ENCODE measurements at regions not wholly inside any gene's neighbourhood (a gene's known extent, or its start where the extent isn't known, plus 50 kb on each side); places are given as distances from the start of the nearest gene placed in this dataset.
"Not testable (repeated sequence)": the region's sequence is repeated elsewhere in the genome, so short reads cannot be mapped to it uniquely, and the experiment has no call there.

DNA sequence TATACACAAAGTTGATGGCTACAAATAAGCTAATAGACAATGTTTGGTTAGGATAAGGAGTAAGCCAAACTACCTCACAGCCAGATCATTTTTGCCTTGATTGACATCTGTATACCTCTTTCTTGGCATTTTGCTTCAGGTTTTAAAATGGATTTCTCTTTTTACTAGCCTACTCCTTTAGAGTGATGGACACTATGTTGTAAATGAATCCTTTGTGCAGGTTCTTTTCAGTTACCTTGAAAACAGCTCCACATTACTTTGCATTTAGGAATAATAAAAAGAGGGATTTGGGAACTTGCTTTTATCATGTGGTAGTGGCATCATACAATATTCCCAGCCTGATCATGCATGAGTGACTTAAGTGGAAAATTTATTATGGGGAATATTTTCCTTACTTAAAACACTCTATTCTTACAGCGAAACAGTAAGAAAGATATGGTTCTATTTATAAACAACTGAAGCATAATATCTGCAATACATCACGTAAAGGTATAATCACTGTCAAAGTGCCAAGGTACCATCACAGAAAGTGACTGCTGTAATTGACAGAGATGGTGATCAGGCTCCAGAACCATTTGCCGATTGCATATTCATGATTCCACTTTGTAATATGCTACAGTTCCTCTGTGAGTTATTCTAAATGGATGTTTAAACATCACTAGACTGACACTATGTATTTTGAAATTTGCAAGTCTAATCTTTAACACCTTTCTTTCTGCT, 327.0 kb downstream of the DMRTA1 start:
- DNase-seq = no peak
- Mint-ChIP-seq H3K4me3 (no peak overlapping the region), H3K36me3 (ENCODE audit: low read depth) (no peaks in the 10 kb centered on the region), H3K27me3 (ENCODE audit: low read depth) (no peaks in the 10 kb centered on the region), H3K27ac (no peak overlapping the region), H3K9me3 (ENCODE audit: insufficient read depth) (peaks cover 13% of the 10 kb centered on the region), H3K4me1 (ENCODE audit: low read depth) (no peaks in the 10 kb centered on the region)
- no peak for ATAC-seq
- CTCF ChIA-PET = no interaction called here
- POLR2A ChIA-PET = no interaction called here

DNA sequence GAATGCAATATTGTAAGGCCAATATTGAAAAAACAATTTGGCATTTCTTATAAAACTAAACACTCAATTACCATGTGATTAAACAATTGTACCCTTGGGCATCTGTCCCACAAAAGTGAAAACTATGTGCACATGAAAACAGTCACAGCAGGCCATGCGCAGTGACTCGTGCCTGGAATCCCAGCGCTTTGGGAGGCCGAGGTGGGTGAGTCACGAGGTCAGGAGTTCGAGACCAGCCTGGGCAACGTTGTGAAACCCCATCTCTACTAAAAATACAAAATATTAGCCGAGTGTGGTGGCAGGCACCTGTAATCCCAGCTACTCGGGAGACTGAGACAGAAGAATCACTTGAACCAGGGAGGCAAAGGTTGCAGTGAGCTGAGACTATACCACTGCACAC, 343.7 kb downstream of the DMRTA1 start:
- POLR2A ChIA-PET = no interaction called here
- no peak for ATAC-seq
- no peaks in the 10 kb centered on the region for H3K27me3 Mint-ChIP-seq (ENCODE audit: low read depth)
- CTCF ChIA-PET = no interaction called here
- no peaks in the 10 kb centered on the region for H3K36me3 Mint-ChIP-seq (ENCODE audit: low read depth)
- no peaks in the 10 kb centered on the region for H3K9me3 Mint-ChIP-seq (ENCODE audit: insufficient read depth)
- H3K4me1 Mint-ChIP-seq (ENCODE audit: low read depth) = no peaks in the 10 kb centered on the region
- DNase-seq = no peak
- H3K27ac Mint-ChIP-seq = no peak overlapping the region
- H3K4me3 Mint-ChIP-seq = no peak overlapping the region

DNA sequence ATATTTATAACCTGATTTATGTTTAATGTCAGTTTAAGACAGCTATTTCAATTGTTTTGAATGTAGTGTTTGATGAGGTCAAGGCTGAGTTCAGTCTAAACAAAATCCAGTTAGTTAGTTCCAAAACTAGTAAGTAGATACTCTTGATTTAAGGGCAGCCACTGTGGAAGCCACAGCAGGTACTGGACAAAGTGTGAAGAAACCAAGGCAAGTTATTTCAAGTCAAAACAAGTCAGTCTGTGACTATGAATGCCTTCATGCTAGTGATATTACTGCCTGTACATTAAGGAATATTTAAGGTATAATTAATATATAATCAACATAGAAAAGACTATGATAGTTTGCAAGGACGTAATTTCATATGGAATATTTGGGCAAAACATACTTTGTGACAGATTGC, 362.3 kb downstream of the DMRTA1 start:
- Mint-ChIP-seq H3K27me3 (ENCODE audit: low read depth) (no peaks in the 10 kb centered on the region), H3K27ac (no peak overlapping the region), H3K9me3 (ENCODE audit: insufficient read depth) (peaks cover 5% of the 10 kb centered on the region), H3K4me3 (no peak overlapping the region), H3K4me1 (ENCODE audit: low read depth) (no peaks in the 10 kb centered on the region), H3K36me3 (ENCODE audit: low read depth) (no peaks in the 10 kb centered on the region)
- POLR2A ChIA-PET = no interaction called here
- DNase-seq (no peak), ATAC-seq (no peak)
- CTCF ChIA-PET = no interaction called here

DNA sequence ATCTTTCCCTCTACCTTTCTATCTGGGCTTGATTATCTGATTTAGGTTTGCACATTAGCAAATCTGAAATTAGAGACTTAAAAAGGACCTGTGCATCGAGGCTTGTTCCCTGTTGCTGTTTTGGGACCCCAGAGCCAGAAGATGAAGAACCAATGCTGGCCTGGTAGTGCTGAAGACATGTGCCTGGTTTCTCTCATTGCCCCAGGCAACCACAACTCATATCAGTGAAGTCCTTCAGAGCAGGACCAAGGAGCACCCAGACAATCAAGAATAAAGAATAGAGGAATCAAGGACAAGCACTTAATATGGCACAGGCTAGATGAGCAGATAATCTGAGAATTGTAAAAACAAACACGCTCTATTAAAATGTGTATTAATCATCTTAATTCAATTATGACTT, 362.7 kb downstream of the DMRTA1 start:
- ChIA-PET POLR2A (no interaction called here), CTCF (no interaction called here)
- Mint-ChIP-seq H3K36me3 (ENCODE audit: low read depth) (no peaks in the 10 kb centered on the region), H3K4me1 (ENCODE audit: low read depth) (no peaks in the 10 kb centered on the region), H3K27me3 (ENCODE audit: low read depth) (no peaks in the 10 kb centered on the region), H3K4me3 (no peak overlapping the region), H3K27ac (no peak overlapping the region), H3K9me3 (ENCODE audit: insufficient read depth) (peaks cover 5% of the 10 kb centered on the region)
- DNase-seq (no peak), ATAC-seq (no peak)

DNA sequence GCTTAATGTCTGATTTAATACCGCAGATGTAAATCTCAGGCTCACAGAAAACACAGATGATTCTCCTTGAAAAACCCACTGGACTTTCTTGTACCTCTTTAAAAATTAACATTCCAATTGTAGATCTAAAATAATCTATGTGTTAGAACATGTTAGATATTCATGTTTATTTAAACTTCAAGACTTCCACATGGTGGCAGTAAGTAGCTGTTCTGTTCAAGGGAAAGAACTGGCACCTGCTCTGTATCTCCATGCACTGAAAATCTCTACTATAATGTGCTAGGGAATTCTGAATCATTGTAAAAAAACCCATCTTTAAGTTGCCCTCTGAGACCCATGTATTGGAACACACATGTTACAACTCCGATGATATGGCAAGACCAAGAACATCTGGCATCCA, 366.9 kb downstream of the DMRTA1 start:
- H3K27me3 Mint-ChIP-seq (ENCODE audit: low read depth) = no peaks in the 10 kb centered on the region
- H3K4me1 Mint-ChIP-seq (ENCODE audit: low read depth) = no peaks in the 10 kb centered on the region
- H3K27ac Mint-ChIP-seq = no peak overlapping the region
- no peak for DNase-seq
- no peak overlapping the region for H3K4me3 Mint-ChIP-seq
- no peak for ATAC-seq
- ChIA-PET POLR2A (no interaction called here), CTCF (interaction anchor here (1.0 kb wide), 1 partner anchor 137 kb away, joined by 3 read pairs; no protein-coding TSS in a partner anchor)
- H3K36me3 Mint-ChIP-seq (ENCODE audit: low read depth) = no peaks in the 10 kb centered on the region
- H3K9me3 Mint-ChIP-seq (ENCODE audit: insufficient read depth) = peaks cover 9% of the 10 kb centered on the region

DNA sequence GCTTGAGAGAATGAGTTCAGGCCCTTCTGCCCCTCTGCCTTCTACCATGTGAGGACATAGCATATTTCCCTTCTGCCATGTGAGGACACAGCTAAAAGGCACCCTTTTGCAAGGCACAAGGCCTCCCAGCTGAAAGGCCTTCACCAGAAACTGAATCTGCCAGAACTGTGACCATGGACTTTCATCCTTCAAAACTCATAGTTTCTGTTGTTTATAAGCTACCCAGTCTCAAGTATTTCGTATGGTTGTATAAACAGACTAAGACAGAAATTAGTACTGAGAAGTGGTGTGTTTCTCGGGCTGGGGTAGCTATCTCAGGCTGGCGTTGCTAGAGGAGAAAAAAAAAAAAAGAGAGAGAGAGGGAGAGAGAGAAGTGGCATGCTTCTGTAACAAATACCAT, 368.6 kb downstream of the DMRTA1 start:
- ChIA-PET POLR2A (no interaction called here), CTCF (no interaction called here)
- H3K27me3 Mint-ChIP-seq (ENCODE audit: low read depth) = no peaks in the 10 kb centered on the region
- ATAC-seq = no peak
- H3K4me3 Mint-ChIP-seq = no peak overlapping the region
- DNase-seq = no peak
- H3K36me3 Mint-ChIP-seq (ENCODE audit: low read depth) = no peaks in the 10 kb centered on the region
- peaks cover 9% of the 10 kb centered on the region for H3K9me3 Mint-ChIP-seq (ENCODE audit: insufficient read depth)
- H3K4me1 Mint-ChIP-seq (ENCODE audit: low read depth) = no peaks in the 10 kb centered on the region
- no peak overlapping the region for H3K27ac Mint-ChIP-seq

DNA sequence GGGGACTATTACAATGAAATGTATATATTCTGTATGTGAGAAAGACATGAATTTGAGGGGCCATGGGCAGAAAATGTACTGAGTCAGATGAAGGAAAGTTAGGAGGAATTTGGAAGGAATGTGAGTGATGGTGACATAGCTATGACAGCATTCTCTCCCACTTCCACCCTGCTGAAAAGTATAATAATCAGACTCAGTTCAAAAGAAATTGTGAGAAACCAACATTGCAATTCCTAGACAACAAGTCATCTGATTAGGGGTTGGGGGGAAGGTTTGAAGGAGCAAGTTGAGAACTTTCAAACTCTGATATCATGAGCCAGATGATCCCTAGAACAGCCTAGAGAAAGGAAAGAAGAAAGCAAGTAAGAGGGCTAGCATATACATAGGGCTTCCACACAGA, 370.6 kb downstream of the DMRTA1 start:
- Mint-ChIP-seq H3K27me3 (ENCODE audit: low read depth) (no peaks in the 10 kb centered on the region), H3K36me3 (ENCODE audit: low read depth) (no peaks in the 10 kb centered on the region), H3K9me3 (ENCODE audit: insufficient read depth) (peaks cover 9% of the 10 kb centered on the region), H3K4me1 (ENCODE audit: low read depth) (no peaks in the 10 kb centered on the region), H3K4me3 (no peak overlapping the region), H3K27ac (no peak overlapping the region)
- DNase-seq (no peak), ATAC-seq (no peak)
- POLR2A ChIA-PET = no interaction called here
- CTCF ChIA-PET = no interaction called here

DNA sequence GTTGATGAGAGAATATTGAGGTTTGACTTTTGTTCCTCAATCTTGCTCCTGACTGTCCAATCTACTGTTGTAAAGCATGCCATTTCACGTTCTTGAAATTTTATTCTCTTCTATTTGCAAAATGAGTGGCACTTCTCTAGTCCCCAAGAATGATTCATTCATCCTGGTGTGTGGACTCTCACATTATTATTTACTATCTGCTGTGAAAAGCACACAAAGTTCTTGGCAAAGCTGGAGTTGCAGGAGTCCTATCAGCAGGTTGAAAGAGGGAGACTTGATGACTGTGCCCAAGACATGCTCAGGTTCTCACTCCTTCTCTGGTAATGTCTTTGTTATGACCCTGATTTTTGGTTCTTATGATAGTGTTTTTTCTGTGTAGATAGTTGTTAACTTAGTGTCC, 382.6 kb downstream of the DMRTA1 start:
- ChIA-PET CTCF (no interaction called here), POLR2A (no interaction called here)
- Mint-ChIP-seq H3K9me3 (ENCODE audit: insufficient read depth) (peaks cover 5% of the 10 kb centered on the region), H3K4me3 (no peak overlapping the region), H3K27me3 (ENCODE audit: low read depth) (no peaks in the 10 kb centered on the region), H3K27ac (no peak overlapping the region), H3K4me1 (ENCODE audit: low read depth) (no peaks in the 10 kb centered on the region), H3K36me3 (ENCODE audit: low read depth) (no peaks in the 10 kb centered on the region)
- DNase-seq (no peak), ATAC-seq (no peak)

DNA sequence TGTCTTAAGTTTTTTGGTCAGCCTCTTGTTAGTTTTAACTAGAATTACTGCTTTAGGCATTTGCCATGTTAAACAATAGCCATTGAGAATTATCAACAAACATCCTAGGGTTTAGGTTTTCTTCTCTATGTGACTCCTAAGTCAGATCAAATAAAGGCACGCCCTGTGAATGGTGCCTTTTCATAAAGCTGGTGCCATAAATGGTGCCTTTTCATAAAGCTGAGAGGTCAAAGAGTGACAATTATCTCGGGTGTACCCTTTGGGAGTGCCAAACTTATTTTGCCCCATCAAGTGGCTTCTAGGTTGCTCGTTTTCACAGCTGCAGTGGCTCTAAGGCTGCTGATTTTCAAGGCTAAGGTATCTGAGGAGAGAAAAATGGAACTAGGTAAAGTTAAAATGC, 391.6 kb downstream of the DMRTA1 start:
- CTCF ChIA-PET = no interaction called here
- Mint-ChIP-seq H3K9me3 (ENCODE audit: insufficient read depth) (no peaks in the 10 kb centered on the region), H3K36me3 (ENCODE audit: low read depth) (no peaks in the 10 kb centered on the region), H3K4me1 (ENCODE audit: low read depth) (no peaks in the 10 kb centered on the region), H3K27me3 (ENCODE audit: low read depth) (no peaks in the 10 kb centered on the region), H3K4me3 (no peak overlapping the region), H3K27ac (no peak overlapping the region)
- ATAC-seq (no peak), DNase-seq (no peak)
- POLR2A ChIA-PET = no interaction called here

DNA sequence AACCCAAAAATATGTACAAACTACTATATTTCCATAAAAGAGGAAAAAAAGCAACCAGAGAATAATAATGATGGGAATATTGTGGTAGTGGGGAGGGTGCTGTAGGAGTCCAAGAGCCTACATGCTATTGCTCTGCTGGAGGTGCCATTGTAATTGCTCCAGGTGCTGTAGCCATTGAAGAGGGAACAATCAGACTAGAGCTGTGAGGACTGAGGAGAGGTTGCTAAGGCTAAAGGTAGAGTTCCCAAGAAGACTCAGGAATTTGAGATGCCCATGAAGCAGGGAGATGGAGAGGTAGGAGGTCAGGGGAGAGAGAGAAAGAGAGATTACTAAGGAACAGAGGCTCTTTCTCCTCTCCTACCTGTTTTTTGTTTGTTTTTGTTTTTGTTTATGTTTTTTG, 394.0 kb downstream of the DMRTA1 start:
- ATAC-seq (no peak), DNase-seq (no peak)
- no peak overlapping the region for H3K4me3 Mint-ChIP-seq
- H3K27me3 Mint-ChIP-seq (ENCODE audit: low read depth) = no peaks in the 10 kb centered on the region
- H3K36me3 Mint-ChIP-seq (ENCODE audit: low read depth) = no peaks in the 10 kb centered on the region
- H3K27ac Mint-ChIP-seq = no peak overlapping the region
- ChIA-PET POLR2A (no interaction called here), CTCF (no interaction called here)
- H3K4me1 Mint-ChIP-seq (ENCODE audit: low read depth) = no peaks in the 10 kb centered on the region
- H3K9me3 Mint-ChIP-seq (ENCODE audit: insufficient read depth) = peaks cover 5% of the 10 kb centered on the region

DNA sequence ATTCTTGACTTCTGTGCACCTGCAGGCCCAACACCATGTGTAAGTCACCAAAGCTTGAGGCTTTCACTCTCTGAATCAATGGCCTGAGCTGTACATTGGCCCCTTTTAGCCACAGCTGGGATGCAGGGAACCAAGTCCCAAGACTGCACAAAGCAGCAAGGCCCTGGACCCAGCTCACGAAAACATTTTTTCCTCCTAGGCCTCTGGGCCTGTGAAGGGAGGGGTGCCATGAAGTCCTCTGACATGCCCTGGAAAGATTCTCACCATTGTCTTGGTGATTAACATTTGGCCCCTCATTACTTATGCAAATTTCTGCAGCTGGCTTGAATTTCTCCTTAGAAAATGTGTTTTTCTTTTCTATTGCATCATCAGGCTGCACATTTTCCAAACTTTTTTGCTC, 398.6 kb downstream of the DMRTA1 start:
- H3K27ac Mint-ChIP-seq; H3K27me3 Mint-ChIP-seq (ENCODE audit: low read depth); POLR2A ChIA-PET; ATAC-seq; H3K4me1 Mint-ChIP-seq (ENCODE audit: low read depth); H3K4me3 Mint-ChIP-seq; H3K36me3 Mint-ChIP-seq (ENCODE audit: low read depth); DNase-seq; CTCF ChIA-PET: not testable (repeated sequence)
- H3K9me3 Mint-ChIP-seq (ENCODE audit: insufficient read depth) = peaks cover 32% of the 10 kb centered on the region

DNA sequence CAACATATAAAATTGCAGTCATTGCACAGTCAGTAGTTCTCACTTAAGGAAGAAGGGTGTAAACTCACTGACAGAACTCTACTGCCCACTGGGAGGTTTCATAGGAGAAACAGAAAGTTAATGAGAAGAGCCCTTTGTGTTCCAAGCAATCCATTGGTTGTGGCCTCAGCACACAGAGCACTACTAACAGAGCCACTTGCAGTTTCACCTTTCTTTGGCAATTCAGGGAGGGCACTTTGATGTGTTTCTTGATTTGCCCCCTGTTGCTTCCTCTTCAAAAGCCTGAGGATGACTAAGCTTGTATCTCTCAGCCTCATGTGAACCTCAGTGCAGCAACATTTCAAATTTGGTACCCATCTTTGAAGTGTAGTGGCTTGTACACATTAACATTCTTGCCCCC, 409.4 kb downstream of the DMRTA1 start:
- Mint-ChIP-seq H3K4me3 (no peak overlapping the region), H3K27me3 (ENCODE audit: low read depth) (no peaks in the 10 kb centered on the region), H3K9me3 (ENCODE audit: insufficient read depth) (peaks cover 4% of the 10 kb centered on the region), H3K36me3 (ENCODE audit: low read depth) (no peaks in the 10 kb centered on the region), H3K27ac (no peak overlapping the region), H3K4me1 (ENCODE audit: low read depth) (no peaks in the 10 kb centered on the region)
- CTCF ChIA-PET = no interaction called here
- DNase-seq (no peak), ATAC-seq (no peak)
- POLR2A ChIA-PET = no interaction called here

DNA sequence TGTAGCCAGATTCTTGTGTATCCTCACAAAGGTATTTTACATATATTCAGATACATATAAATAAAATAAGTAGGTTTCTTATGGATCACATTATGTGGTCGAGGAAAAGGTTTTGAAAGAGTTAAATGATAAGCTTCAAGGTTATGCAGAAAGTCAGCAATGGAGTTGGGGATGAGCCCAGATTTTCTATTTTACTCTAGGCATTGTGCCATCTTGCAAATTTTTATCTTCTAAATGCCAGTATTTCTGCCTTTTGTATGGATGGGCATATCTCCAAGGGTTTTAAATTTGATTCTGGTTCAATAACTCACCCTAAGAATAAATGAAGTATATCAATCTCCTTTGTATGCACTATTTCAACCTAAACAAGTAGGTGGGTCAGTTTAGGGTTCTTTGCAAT, 410.7 kb downstream of the DMRTA1 start:
- ATAC-seq (no peak), DNase-seq (no peak)
- Mint-ChIP-seq H3K27ac (no peak overlapping the region), H3K9me3 (ENCODE audit: insufficient read depth) (peaks cover 6% of the 10 kb centered on the region), H3K36me3 (ENCODE audit: low read depth) (no peaks in the 10 kb centered on the region), H3K4me1 (ENCODE audit: low read depth) (no peaks in the 10 kb centered on the region), H3K4me3 (no peak overlapping the region), H3K27me3 (ENCODE audit: low read depth) (no peaks in the 10 kb centered on the region)
- POLR2A ChIA-PET = no interaction called here
- CTCF ChIA-PET = no interaction called here

Measured in activated CD8-positive, alpha-beta T cell treated with anti-CD3 and anti-CD28 coated beads, Interleukin-2, amount 10 ng/mL, durations not matched to agents 7 days and 5 days (primary cell).